Thyroid gland (tissue), 4 donors: ENCODE measurements at regions not wholly inside any gene's neighbourhood (a gene's known extent, or its start where the extent isn't known, plus 50 kb on each side); places are given as distances from the start of the nearest gene placed in this dataset.

ENCODE experiments used
- CTCF ChIP-seq, 6 experiments: fragments of 200-600 bp in 3 of 6; fragments of 450-650 bp in 3 of 6; sonication (generic) in 3 of 6; IDR thresholded peaks; one replicate each; pipeline ENCODE4 v1.5.1; 2016 to 2019; ENCODE audit warnings: antibody characterized with exemption in 6 of 6, mild to moderate bottlenecking in 2 of 6, inconsistent platforms in 1 of 6, moderate library complexity in 1 of 6
- POLR2A ChIP-seq, 2 donors: fragments of 450-650 bp; IDR thresholded peaks; one replicate each; pipeline ENCODE4 v1.6.1; 2017; ENCODE audit warnings: antibody characterized with exemption in 2 of 2, mild to moderate bottlenecking in 2 of 2, moderate library complexity in 1 of 2

- TF ChIP-seq CTCF (IDR thresholded peaks at IDR 0.05): no peak
- TF ChIP-seq POLR2A (IDR thresholded peaks at IDR 0.05): no peak
These were observed 307.1 kb downstream of the MTERF1 start for GRCh38 chr7:91573405-91573804.
